ENCODE measurements at regions not wholly inside any gene's neighbourhood (a gene's known extent, or its start where the extent isn't known, plus 50 kb on each side); places are given as distances from the start of the nearest gene placed in this dataset.
"Not testable (repeated sequence)": the region's sequence is repeated elsewhere in the genome, so short reads cannot be mapped to it uniquely, and the experiment has no call there.

DNA sequence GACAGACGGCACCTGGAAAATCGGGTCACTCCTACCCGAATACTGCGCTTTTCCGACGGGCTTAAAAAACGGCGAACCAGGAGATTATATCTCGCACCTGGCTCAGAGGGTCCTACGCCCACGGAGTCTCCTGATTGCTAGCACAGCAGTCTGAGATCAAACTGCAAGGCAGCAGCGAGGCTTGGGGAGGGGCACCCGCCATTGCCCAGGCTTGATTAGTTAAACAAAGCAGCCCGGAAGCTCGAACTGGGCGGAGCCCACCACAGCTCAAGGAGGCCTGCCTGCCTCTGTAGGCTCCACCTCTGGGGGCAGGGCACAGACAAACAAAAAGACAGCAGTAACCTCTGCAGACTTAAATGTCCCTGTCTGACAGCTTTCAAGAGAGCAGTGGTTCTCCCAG, 197.5 kb upstream of the FAT3 start:
- not testable (repeated sequence) for DNase-seq (ENCODE audit: low spot score)

DNA sequence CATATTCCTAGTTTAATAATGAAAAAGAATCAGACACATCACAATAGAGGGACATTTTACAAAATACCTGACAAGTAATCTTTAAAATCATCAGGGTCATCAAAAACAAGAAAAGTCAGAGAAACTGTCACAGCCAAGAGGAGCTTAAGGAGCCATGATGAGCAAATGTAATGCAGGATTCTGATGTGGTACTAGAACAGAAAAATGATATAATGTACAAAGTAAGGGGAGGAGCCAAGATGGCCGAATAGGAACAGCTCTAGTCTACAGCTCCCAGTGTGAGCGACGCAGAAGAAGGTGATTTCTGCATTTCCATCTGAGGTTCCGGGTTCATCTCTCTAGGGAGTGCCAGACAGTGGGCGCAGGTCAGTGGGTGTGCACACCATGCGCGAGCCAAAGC, 198.0 kb upstream of the FAT3 start:
- no peak for DNase-seq (ENCODE audit: low spot score)

DNA sequence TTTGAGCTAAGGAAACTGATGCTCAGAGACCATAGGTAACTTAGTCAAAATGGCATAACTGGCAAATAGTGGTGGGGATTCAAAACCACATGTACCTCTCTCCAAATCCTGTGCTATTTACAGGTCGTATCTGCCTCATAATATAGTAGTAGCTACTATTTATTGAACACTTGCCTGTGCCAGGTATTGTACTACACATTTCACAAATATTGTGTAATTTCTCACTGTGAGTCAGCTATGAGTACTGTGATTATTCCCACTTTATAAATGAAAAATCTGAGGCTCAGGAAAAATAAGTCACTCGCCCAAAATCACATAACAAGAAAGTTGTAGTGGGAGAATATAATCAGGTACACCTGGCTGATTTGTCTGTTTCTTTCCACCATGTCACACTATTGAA, 199.8 kb upstream of the FAT3 start:
- no peak for DNase-seq (ENCODE audit: low spot score)

DNA sequence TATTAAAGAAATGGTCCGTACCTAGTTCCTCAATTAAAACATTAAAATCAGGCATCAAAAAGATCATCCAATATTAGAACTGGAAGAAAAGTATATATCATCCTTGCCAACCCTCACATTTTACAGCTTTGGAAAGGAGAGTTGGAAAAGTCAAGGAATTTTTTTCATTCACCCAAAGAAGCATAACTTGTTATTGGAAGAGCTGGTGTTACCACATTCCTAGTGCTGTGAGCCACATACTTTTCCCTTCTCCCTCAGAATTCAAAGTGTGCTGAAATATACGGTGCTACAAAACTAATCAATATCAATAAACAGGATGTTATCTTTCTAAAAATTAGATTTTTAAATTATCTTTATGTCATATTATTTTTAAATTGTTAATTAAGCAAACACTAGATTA, 202.1 kb upstream of the FAT3 start:
- no peak for DNase-seq (ENCODE audit: low spot score)

DNA sequence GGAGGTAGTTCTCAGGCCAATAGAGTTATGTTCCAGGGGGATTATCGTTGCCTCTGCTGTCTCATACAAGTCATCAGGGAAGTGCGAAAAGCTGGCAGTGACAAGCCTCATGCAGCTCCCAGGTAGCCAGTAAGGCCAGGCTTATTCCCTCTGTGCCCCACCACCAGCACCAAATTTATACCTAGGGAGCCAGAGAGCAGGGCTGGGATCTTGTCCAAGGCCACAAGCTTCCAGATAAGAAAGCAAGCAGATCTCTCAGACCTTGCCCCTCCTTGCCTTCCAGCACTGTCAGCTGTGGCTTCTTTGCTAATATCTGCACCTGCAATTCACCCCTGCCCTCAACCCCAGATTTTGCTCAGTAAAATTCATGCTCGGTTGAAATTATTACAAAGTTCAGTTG, 206.3 kb upstream of the FAT3 start:
- no peak for DNase-seq (ENCODE audit: low spot score)

- DNase-seq (ENCODE audit: low spot score), result no peak
These were observed 216.4 kb upstream of the FAT3 start for GRCh38 chr11:92008249-92008648.

DNA sequence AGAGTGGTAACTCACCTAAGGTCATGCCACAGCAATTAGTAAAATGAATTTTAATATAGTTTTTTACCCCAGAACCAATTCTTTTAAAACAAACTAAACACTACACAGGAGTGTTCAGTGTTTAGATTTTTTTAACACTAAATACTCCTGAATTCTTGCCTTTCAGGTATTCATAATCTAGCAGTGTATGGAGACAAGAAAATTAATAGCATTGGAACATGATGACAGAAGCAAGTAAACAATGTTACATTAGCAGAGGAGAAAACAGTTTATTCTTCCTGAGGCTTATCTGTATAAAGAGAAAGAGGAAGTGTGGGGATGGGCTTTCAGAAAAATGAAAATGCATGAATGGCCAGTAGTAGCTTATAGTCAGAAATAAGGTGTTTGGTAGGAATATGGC, 222.1 kb upstream of the FAT3 start:
- DNase-seq (ENCODE audit: low spot score), result no peak

GRCh38 chr11:91998481-91998880, 226.1 kb upstream of the FAT3 start:
- DNase-seq (ENCODE audit: low spot score), result no peak

DNA sequence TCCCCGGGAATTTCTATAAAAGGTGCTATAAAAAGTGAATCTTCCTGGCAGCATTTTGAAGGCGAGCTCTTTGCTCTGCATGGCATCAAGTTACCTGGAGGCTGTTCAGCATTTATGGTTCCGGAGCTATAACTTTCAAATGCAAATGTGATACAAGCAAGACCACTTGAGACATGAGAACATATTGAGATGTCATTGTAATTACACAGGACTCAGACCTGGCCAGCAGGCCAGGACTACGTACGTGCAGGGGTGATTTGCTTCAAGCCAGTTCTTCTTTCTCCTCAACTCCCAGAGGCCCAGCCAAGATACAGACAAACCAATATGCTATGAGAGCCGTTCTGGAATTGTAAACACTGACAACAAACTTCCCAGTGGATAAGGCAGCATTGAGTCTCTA, 227.4 kb upstream of the FAT3 start:
- no peak for DNase-seq (ENCODE audit: low spot score)

- DNase-seq (ENCODE audit: low spot score), result no peak
These were observed 228.1 kb upstream of the FAT3 start for GRCh38 chr11:91996526-91996925.

DNA sequence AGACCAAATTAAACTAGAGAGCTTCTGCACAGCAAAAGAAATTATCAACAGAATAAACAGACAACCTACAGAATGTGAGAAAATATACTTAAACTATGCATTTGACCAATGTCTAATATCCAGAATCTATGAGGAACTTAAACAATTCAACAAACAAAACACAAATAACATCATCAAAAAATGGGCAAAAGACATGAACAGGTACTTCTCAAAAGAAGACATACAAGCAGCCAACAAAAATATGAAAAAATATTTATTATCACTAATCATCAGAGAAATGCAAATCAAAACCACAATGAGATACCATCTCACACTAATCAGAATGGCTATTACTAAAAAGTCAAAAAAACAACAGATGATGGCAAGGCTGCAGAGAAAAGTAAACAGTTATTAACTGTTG, 236.2 kb upstream of the FAT3 start:
- not testable (repeated sequence) for DNase-seq (ENCODE audit: low spot score)

DNA sequence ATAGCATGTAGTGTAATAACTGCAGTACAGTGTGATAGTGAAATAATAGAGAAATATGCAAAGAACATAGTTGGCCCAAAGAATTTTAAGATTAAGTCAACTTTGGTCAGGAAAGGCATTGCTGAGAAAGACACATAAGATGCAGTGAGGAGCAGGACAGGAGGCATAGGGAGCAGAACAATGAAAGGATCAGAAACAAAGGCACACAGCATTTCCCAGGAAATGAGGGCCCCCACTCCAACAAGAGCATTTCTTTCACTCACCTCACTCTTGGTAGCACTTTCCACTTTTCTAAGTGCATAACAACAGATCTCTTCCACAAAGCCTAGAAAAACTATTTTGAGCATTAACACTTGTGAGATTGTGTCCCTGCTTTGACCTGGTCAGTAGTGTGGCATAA, 238.4 kb upstream of the FAT3 start:
- no peak for DNase-seq (ENCODE audit: low spot score)

- DNase-seq (ENCODE audit: low spot score), result no peak
These were observed 240.5 kb upstream of the FAT3 start for GRCh38 chr11:91984033-91984584.

DNA sequence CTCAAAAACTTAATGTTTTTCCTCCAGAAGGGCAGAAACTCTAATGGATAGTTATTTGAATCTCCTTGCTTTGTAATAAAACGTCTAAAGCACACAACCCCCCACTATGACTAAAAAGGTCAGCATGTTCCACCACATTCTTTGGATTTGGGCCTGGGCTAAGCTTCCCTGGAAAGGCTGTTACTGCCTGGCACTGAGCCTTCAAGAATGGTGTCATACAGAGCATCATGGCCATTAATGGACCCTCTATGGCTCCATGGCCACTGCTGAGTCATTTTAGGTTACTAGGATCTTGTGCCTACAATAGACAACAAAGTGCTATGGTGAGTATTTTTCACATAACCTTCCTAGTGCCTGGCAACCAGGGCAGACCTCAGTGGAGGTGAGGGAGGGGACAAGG, 242.6 kb upstream of the FAT3 start:
- no peak for DNase-seq (ENCODE audit: low spot score)

DNA sequence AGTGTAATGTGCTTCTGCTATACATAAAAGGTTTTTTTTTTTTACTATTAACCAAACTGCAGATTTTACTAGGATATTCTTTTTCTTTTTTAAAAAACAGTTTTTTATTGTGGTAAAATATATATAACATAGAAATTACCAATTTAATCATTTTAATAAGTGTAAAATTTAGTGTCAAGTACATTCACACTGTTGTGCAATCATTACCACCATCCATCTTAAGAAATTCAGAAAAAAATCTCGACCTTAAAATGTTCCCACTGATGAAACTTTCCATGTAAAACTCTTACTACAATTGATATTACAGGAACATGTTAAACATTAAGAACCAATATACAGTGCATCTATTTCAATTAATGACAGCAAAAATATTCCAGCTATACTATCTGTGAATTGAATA, 244.8 kb upstream of the FAT3 start:
- no peak for DNase-seq (ENCODE audit: low spot score)

DNA sequence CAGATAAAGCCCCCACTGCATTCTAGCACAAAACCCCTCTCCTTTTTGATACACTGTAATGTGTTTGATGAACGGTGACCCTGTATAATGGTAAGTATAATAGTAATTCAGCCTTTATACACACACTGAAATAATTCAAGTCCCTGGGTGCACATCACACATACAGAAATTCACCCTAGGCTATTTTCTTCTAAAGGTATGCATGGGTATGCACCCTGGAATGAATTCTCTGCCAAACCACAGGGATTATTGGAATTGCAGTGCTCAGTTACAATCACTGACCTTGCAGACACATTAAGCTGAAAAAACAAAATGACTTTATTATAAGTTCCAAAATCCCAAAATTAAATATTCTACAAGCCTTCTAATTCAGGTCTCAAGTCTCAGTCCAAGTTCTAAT, 245.9 kb upstream of the FAT3 start:
- DNase-seq (ENCODE audit: low spot score), result no peak

DNA sequence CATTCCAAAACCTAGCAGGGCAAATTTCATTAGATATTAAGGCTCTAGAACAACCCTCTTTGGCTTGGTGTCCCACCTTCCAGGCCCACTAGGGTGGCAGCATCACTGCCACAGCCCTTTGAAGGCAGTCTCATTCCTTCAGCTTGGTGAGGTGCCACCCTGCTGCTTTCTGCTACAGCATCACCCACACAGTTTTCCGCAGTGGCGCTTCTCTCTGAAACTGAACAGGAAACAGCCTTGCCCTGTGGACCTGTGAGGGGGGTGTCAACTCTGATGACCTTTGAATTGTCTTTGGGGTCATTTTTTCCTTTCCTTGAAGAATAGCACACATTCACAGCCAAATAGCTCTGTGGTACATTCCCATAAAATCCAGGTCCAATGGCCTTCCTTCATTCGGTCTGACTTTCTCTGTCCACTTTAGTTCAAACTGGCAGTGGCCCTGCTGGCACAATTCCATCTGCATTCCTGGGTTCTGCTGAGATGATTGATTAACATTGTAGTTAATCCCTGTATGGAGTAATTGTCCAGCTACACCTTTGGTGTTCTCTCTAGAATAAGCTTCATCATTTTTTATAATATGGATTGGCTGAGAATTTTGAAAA, 251.9 kb upstream of the FAT3 start:
- no peak for DNase-seq (ENCODE audit: low spot score)

DNA sequence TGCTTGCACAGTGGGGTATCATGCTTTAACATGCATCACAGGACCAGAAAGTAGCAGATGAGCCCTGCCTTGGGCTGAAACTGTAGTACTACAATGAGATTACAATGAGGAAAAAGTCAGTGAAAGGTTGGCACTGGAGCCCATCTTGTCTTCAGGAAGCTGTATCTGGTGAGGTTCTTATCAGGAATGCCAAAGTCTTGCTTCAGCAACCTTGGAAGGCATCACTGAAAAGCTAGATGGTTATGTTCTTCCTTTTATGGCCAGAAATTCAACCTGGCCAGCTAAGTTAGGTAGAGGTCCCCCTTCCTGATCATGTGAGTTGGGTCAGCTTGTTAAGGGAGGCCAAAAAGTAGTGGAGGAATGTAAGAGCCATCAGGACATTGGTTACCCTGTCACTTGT, 254.0 kb upstream of the FAT3 start:
- DNase-seq (ENCODE audit: low spot score), result no peak

DNA sequence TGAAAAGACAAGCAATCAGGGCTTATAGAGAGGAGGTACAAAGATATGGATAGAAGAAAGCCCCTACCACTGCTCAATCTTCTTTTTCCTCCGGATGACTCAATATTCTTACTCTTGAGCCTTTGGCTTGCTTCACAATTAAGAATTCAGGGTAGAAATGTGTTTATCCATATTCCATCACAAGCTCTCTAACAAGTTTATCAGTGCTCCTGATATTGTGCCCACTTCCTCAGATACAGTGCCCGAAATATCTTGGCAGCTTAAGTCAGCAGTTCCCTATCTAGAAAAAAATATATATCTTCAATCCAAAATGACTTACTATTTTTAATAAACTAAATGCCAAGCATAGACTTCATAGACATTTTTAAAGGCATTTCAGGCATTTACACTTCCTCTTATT, 255.1 kb upstream of the FAT3 start:
- no peak for DNase-seq (ENCODE audit: low spot score)

- DNase-seq (ENCODE audit: low spot score), result no peak
These were observed 256.9 kb upstream of the FAT3 start for GRCh38 chr11:91967691-91968045.

GRCh38 chr11:91967026-91967690, 257.5 kb upstream of the FAT3 start:
- no peak for DNase-seq (ENCODE audit: low spot score)

DNA sequence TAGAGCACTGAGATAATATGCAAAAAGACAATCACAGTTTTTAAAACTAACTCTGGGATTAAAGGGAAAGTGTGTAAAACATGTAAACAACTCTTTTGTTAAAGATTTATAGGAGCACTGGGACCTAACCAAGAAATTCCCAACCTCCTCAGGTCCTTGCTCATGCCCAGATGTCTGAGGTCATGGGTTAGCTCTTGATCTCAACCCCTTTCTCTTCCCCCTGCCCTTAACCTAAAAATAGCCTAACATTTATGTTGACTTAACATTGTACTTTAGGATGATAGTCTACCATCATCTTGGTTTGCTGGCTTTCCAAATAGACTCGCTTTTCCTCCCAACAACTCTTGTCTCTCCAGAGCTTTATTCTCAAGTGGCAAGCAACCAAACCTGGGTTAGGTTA, 258.2 kb upstream of the FAT3 start:
- no peak for DNase-seq (ENCODE audit: low spot score)

DNA sequence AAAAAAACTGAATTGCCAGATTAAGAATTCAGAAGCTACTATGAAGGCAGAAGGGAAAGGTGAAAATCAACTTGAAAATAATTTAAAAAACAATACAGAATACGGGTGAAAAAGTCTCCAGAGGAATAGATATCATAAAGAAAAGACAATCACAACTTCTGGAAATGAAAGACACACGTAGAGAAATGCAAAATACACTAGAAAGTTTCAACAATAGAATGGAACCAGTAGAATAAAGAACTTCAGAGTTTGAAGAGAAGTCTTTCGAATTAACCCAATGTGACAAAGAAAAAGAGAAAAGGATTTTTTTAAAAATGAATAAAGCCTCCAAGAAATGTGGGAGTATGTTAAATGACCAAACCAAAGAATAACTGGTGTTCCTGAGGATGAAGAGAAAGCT, 263.8 kb upstream of the FAT3 start:
- DNase-seq (ENCODE audit: low spot score), result no peak

GRCh38 chr11:91959411-91959810, 265.2 kb upstream of the FAT3 start:
- no peak for DNase-seq (ENCODE audit: low spot score)

Measured in iPS-NIHi11 (cell line).